Thoracic aorta (tissue), 2 donors: ENCODE measurements at regions not wholly inside any gene's neighbourhood (a gene's known extent, or its start where the extent isn't known, plus 50 kb on each side); places are given as distances from the start of the nearest gene placed in this dataset.
A peak's percentile ranks its signal among the peaks of the same experiment; 100 is the strongest.

Experiments used
- ATAC-seq: fragments of 150-250 bp; one replicate; pipeline ENCODE4 v1.8.0; 2017; ENCODE audit warnings: low read depth; ENCODE audit not compliant: insufficient number of reproducible peaks, low FRiP score
- DNase-seq: peaks from one replicate; pipeline ENCODE4 v3.0.0-alpha.2; 2020; ENCODE audit warnings: low spot score
- H3K27ac ChIP-seq, 2 donors: fragments of 200-600 bp; sonication (generic); 1 replicate in 1 of 2; 2 replicates in 1 of 2; pipeline ENCODE4 v1.5.1; 2016; ENCODE audit warnings: mild to moderate bottlenecking in 2 of 2, moderate library complexity in 2 of 2
- H3K27me3 ChIP-seq: fragments of 200-600 bp; sonication (generic); replicated peaks from 2 replicates; pipeline ENCODE4 v1.6.0; 2016; ENCODE audit warnings: mild to moderate bottlenecking; ENCODE audit not compliant: insufficient read depth
- H3K36me3 ChIP-seq: fragments of 200-600 bp; sonication (generic); one replicate; pipeline ENCODE4 v1.5.1; 2016
- H3K4me1 ChIP-seq, 2 donors: fragments of 200-600 bp; sonication (generic); 1 replicate in 1 of 2; 2 replicates in 1 of 2; pipeline versions ENCODE4 v1.5.1 to v1.6.0; 2016; ENCODE audit warnings: low read depth in 2 of 2, mild to moderate bottlenecking in 1 of 2; ENCODE audit not compliant: control insufficient read depth in 1 of 2
- H3K4me3 ChIP-seq: fragments of 200-600 bp; sonication (generic); 2 replicates; pipeline ENCODE4 v1.5.1; 2016; ENCODE audit warnings: mild to moderate bottlenecking
- H3K9me3 ChIP-seq: fragments of 200-600 bp; sonication (generic); 2 replicates; pipeline ENCODE4 v1.5.1; 2016
- TF ChIP-seq, protein P1 (sequence below): fragments of 200-600 bp; sonication (generic); IDR thresholded peaks from one replicate; pipeline ENCODE4 v1.5.1; 2019; ENCODE audit warnings: antibody characterized with exemption

- H3K9me3 ChIP-seq = no peaks in the 10 kb centered on the region
- peaks cover 25 to 38% of the 10 kb centered on the region in 2 donors for H3K4me1 ChIP-seq
- DNase-seq = no peak
- no peak overlapping the region for H3K4me3 ChIP-seq
- H3K27me3 ChIP-seq = no peaks in the 10 kb centered on the region
- no peak overlapping the region for H3K27ac ChIP-seq
- H3K36me3 ChIP-seq = no peaks in the 10 kb centered on the region
- ATAC-seq = no peak
- TF ChIP-seq, protein P1, sequence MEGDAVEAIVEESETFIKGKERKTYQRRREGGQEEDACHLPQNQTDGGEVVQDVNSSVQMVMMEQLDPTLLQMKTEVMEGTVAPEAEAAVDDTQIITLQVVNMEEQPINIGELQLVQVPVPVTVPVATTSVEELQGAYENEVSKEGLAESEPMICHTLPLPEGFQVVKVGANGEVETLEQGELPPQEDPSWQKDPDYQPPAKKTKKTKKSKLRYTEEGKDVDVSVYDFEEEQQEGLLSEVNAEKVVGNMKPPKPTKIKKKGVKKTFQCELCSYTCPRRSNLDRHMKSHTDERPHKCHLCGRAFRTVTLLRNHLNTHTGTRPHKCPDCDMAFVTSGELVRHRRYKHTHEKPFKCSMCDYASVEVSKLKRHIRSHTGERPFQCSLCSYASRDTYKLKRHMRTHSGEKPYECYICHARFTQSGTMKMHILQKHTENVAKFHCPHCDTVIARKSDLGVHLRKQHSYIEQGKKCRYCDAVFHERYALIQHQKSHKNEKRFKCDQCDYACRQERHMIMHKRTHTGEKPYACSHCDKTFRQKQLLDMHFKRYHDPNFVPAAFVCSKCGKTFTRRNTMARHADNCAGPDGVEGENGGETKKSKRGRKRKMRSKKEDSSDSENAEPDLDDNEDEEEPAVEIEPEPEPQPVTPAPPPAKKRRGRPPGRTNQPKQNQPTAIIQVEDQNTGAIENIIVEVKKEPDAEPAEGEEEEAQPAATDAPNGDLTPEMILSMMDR = no peak
Observed at GRCh38 chr13:50690006-50690405, 153.5 kb downstream of the DLEU7 start.

DNA sequence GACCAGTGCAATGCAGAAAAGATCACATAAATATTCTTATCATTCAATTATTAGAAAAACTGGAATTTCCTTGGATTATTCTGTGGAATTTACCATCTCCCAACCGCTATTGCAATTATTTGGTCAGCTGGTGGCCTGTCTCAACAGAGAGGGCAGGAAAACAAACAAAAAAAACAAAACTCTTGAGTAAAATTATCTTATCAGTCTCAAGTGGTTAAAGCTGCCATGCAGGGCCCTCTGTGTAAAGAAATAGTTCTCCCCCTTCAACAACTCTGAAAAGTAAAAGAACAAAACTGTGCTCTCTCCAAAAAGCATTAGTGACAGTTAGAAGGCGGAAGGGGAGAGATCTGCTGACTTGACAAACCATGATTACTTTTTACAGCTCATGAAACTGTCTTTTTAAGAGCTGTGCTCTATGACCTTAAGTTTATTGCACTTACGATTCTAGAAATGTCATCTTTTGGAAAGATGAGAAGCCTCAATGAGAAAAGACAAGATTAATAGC is 152.3 kb downstream of the DLEU7 start:
- ATAC-seq (no peak), DNase-seq (no peak)
- H3K4me3 ChIP-seq = no peak overlapping the region
- H3K36me3 ChIP-seq = no peaks in the 10 kb centered on the region
- H3K27me3 ChIP-seq = no peaks in the 10 kb centered on the region
- TF ChIP-seq, protein P1 = no peak
- H3K9me3 ChIP-seq = no peaks in the 10 kb centered on the region
- peaks cover 13 to 26% of the 10 kb centered on the region in 2 donors for H3K4me1 ChIP-seq
- no peak overlapping the region for H3K27ac ChIP-seq

- ATAC-seq (no peak), DNase-seq (no peak)
- Histone ChIP-seq H3K36me3 (no peaks in the 10 kb centered on the region), H3K4me1 (peaks cover 11 to 23% of the 10 kb centered on the region in 2 donors), H3K4me3 (no peak overlapping the region), H3K27ac (no peak overlapping the region), H3K27me3 (no peaks in the 10 kb centered on the region), H3K9me3 (no peaks in the 10 kb centered on the region)
- TF ChIP-seq, protein P1 = no peak
Observed at GRCh38 chr13:50691681-50692263, 151.7 kb downstream of the DLEU7 start.

DNA sequence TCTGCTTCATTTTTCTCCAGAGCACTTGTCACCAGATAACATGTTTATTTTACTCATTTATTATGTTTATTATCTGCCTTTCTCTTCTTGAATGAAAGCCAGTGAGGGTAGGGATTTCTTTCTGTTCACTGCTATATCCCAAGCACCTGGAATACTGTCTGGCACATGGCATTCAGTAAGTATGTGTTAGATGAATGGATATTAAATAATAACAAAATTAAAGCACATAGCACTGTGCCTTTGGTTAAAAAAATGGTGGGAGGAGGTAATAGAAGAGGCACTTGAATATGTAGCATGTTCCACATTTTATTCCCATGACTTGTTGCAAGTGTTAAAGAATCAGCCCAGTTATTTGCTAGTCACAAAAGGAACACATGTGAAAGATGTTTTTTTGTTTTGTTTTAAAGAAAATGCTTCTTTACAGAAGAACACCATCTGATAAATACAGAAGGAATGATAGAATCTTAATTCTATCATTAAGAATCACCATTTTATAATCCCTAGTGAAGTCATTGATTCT is 151.0 kb downstream of the DLEU7 start:
- H3K4me3 ChIP-seq = no peak overlapping the region
- no peak overlapping the region for H3K27ac ChIP-seq
- H3K27me3 ChIP-seq = no peaks in the 10 kb centered on the region
- ATAC-seq (no peak), DNase-seq (no peak)
- H3K4me1 ChIP-seq = peaks cover 11 to 23% of the 10 kb centered on the region in 2 donors
- H3K36me3 ChIP-seq = no peaks in the 10 kb centered on the region
- no peaks in the 10 kb centered on the region for H3K9me3 ChIP-seq
- TF ChIP-seq, protein P1 = no peak

DNA sequence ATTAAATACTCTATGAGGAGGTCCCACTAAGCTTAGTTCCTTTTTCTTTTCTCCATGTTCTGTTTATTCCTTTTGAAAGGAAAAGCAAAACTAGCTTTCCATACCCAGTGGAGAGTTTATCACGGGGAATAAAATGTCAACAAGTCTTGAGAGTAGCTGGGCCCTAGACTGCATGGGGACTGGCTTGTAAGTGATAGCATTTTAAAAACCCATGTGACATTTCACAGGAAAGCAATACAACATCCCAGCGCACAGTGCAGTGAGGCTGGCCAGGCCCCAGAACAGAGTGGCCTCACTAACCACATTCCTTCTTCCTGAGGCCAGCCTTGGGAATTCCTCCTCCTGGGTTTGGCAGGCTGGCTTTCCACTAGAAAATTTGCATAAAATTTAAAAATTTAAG is 149.8 kb downstream of the DLEU7 start:
- Histone ChIP-seq H3K9me3 (no peaks in the 10 kb centered on the region), H3K4me3 (peak overlapping the region; percentile 29), H3K4me1 (peaks cover 11 to 23% of the 10 kb centered on the region in 2 donors), H3K36me3 (no peaks in the 10 kb centered on the region), H3K27ac (peak overlapping the region in 1 of 2 donors; percentile 55), H3K27me3 (no peaks in the 10 kb centered on the region)
- TF ChIP-seq, protein P1 = no peak
- ATAC-seq (peak; percentile 26), DNase-seq (no peak)
